GM19438 (cell line): ENCODE measurements at regions not wholly inside any gene's neighbourhood (a gene's known extent, or its start where the extent isn't known, plus 50 kb on each side); places are given as distances from the start of the nearest gene placed in this dataset.

Source experiments
- ATAC-seq: cut with Tn5 transposase; IDR thresholded peaks from one replicate; pipeline ENCODE4 v1.9.1; 2021; ENCODE audit warnings: low read depth; ENCODE audit not compliant: unreplicated experiment

DNA sequence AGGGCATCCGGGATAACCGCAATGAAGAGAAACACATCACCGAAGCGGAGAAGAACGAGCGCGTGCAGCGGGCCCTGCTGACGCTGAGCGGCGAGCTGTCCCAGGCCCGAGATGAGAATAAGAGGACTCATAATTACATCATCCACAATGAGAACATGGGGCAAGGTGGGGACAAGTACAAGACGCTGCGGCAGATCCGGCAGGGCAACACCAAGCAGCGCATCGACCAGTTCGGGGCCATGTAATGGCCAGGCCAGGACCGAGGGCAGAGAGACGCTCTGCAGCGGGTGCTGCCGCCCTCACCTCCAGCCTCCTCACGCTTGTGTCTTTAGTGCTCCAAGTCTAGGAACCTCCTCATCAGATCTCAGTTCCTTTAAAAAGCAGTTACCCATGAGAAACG, 863.7 kb upstream of the ALCAM start:
- no peak for ATAC-seq

DNA sequence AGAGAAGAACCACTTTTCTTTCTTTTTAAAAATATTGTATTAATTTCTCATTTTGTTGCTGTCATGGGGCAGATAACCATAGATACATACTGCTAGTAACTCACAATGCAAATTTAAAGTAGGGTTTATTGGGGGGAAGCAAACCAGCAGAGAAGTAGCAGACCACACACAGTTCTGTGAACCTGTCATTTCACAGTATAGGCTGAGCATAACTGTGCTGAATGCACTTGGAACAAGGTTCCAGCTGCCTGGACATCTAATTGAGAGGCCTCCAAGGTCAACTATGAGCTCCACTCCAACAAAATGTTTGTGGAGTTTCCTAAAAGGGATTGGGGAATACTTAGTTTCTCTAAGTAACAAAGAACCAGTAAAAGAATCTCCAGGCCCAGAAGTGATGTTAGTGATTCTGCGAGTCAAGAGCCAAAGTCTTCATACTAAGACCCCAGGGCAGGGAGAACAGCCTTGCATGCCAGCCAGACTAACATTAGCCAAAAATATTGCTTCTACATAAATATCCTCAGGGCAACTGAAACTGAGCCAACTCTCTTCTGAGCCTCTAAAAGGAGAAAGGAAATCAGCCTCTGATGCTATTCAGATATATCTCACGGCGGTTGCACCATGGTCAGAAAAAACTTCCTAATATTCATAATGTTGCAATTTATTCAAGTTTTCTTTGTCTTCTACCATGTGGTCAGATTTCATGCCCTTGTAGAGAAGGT, 856.4 kb upstream of the ALCAM start:
- ATAC-seq, result no peak

DNA sequence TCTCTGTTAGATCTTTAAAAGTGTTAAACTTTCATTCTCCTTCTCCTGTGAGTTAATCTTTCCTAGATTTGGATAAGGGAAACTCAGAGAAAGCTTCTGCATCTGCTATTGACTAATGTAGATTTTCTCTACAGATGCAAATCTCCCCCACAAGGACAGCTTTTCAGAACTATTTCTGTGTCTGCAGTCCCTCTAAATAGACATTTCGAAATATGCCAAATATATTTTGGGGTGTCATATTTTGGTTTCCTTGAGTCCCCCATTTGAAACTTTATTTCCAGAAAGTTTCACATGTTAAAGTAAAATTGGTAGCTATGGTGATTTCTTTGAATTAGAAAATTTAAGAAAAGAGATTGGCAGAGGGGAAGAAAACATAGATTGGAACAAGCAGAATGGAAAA, 852.3 kb upstream of the ALCAM start:
- ATAC-seq, result no peak

DNA sequence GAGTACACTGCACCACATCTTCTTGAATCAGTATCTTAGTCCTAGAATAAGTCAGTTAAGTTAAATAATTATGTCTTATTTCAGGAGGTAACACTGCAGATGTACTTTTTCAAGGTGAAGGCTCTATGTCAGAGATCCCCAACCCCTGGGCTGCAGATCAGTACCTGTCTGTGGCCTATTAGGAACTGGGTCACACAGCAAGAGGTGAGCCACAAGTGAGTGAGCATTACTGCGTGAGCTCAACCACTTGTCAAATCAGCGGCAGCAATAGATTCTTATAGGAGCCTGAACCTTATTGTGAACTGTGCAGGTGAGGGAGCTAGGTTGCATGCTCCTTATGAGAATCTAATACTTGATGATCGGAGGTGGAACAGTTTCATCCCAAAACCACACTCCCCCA, 851.9 kb upstream of the ALCAM start:
- no peak for ATAC-seq

DNA sequence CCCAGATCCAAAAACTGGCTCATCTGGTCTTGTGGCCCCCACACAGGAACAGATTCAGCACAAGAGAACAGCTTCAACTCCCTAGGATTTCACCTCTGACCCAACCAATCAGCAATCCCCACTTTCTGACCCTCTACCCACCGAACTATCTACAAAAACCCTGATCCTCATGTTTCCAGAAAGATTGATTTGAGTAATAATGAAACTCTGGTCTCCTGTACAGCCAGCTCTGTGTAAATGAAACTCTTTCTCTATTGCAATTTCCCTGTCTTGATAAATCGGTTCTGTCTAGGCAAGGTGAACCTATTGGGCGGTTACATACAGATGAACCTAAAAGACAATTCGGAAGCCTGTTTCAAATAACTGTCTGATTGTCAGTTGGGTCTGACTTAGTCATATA, 847.6 kb upstream of the ALCAM start:
- ATAC-seq, result peak; percentile 20

DNA sequence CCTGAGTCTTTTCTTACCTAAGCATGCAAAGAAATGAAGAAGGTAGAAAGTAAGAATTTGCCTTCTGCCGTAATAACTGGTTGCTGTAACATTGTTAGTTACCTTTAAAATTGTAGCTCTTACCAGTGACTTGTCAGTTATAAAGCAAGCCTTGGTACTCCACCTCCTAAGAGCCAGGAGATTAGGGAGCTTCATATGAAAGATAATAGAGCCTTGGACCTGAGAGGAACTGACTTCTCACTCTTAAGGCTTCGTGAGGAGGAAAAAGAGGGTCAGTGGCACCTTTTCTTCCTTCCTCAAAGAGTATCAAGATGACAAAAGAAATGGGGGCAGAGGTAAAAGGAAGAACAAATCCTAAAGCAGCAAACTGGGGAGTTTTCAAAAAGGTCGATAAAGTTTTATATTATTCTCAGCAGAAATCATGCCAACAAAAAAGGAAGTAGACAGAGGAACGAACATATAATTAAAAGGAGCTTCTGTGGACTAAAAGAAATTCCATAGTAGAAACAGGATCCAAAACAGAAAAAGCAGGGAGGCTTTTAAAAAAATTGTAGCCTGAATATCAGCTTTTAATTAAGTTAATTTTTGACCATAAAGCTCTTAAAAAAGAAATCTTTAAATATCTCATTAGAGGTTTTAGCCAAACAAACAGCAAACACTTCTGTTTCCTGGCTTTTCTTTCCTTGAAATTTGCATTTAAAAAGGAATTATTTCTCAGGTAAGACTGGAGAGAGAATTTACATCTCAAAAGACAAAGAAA, 847.1 kb upstream of the ALCAM start:
- no peak for ATAC-seq

DNA sequence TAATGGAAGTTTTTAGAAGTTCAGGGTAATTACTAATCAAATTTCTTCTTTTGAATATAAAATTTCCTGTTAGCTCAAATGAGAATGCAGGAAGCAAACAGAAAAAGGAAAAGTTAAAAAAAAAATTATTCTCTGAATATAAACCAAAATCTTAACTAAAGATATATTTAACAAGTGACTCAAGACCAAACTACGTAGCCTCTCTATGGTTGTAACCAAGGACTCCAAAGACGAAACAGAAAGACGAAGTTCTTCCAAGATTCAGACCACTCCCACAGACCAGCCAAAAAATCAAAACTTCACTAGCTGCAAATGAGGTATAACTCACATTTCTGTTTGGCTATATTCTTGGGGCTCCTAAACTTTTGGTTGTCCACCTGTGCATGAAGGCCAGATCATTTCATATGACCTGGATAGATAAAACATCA, 846.5 kb upstream of the ALCAM start:
- peak; percentile 31 for ATAC-seq

DNA sequence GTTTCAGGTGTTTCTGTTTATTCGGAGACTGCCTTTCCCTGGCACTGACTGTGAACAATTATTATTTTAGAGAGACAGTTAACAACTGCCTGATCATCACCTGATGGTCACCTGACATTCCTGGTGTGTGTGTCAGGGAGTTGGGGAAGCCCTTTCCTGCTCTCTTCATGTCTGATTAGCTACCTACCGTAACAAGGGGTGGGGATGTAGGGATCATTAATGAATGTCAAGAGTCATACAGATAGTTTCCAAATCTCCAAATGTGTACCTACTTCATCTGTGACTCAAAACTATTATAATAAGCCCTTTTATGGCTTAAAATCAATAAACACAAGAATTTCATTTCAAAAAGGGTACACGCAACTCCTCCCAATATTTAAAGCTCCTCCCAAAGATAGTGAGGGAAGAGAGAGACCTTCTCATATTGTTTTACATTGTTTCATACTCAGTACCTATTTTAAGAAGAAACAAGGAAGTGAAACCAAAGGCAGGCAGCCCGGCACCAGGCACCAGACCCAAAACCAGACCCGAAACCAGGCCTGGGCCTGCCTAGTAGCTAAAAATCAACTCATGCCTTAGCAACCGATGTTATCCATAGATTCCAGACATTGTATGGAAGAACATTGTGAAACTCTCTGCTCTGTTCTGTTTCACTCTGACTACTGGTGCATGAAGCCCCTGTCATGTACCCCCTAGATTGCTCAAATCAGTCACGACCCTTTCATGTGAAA, 844.9 kb upstream of the ALCAM start:
- peak; percentile 49 for ATAC-seq

DNA sequence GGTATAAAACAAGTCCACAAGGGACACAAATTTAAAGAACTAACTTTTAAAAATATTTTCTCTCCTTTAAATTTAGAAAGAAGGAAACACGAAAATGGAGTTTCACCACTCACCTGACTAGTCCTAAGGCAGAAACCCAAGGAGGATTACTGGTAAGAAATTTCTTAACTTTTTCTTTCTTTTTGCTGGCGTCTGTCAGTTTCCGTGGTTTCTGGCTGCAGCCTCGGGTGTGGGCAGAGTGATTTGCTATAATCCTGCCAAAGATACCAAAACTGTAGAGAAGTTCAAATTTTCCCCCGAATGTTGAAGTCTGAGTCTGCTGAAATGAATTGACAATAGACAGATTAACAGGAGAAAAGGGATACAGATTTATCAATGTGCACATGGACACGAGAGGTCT, 843.6 kb upstream of the ALCAM start:
- no peak for ATAC-seq

DNA sequence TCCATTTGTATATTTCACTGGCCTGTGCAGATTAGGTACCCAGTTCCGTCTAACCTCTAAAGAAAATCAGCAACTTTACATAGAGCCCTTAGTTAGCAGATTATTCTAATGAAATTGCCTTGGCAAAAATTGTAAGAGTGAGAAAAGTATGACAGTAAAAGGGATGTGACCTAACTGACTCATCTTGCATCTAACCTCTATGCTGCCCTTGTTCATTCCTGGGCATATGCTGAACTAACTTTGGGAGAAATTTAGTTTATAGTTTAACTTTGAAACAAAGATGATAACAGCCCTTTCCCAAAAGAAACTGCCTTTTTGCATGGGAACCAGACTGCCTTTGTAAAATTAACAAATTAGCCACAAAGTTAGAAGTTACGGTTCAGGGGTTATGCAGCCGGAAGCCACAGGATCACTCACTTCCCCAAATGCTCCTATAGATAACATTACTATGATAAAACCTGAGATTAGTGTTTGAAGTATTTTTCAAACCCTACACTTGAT, 839.8 kb upstream of the ALCAM start:
- peak; percentile 73 for ATAC-seq

DNA sequence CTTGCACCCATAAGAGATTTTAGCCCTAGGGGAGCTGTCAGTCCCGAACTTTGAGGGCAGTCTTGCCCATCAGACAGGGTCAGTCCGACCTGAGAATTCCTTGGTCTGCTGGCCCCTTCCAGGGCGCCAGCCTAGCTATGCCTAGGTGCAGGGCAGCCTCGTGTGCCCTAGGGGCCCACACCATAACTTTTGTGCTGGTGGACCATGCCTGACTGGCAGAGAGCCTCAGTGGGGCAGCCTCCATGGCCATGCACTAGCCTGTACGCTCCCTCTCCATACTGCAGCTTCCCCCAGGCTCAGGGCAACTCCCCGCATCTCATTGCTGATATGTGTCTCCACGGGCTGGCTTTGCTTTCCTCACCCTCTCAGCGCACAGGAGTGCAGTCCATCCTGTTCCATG, 835.8 kb upstream of the ALCAM start:
- ATAC-seq, result no peak

DNA sequence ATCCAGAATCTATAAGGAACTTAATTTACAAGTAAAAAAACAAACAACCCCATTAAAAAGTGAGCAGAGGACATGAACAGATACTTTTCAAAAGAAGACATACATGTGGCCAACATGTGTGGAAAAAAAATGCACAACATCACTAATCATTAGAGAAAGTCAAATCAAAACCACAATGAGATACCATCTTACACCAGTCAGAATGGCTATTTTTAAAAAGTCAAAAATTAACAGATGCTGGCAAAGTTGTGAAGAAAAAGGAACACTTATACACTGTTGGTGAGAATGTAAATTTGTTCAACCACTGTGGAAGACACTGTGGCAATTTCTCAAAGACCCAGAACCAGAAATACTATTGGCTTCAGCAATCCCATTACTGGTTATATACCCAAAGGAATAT, 830.0 kb upstream of the ALCAM start:
- ATAC-seq, result no peak

DNA sequence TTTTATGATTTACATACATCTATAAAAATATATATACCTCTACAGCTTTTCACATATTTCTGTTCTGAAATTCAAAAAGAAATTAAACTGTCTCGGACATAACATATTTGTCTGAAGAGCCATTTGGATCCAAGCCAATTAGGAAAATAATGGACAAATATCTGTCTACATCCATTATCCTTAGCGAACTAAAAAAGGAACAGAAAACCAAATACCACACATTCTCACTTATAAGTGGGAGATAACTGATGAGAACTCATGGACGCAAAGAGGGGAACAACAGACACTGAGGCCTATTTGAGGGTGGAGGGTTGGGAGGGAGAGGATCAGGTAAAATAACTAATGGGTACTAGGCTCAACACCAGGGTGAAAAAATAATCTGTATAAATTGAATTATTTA, 829.4 kb upstream of the ALCAM start:
- ATAC-seq, result no peak

DNA sequence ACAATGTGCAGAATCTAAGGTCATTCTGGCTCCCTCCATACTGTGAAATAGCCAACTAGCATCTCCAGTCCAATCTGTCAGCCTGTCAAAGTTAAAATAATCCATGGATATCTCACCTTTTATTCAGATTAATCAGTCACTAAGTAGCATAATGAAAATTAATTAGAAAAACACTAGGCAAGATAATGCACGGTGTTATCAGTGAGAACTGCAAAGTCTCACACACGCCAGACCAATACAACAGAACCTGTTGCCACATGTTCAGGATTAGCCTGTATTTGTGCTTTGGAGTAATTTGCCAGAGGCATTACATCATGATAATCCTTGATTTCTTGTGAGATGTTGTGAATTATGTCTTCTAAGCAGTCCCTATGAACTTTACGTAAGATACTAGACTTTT, 820.4 kb upstream of the ALCAM start:
- no peak for ATAC-seq

DNA sequence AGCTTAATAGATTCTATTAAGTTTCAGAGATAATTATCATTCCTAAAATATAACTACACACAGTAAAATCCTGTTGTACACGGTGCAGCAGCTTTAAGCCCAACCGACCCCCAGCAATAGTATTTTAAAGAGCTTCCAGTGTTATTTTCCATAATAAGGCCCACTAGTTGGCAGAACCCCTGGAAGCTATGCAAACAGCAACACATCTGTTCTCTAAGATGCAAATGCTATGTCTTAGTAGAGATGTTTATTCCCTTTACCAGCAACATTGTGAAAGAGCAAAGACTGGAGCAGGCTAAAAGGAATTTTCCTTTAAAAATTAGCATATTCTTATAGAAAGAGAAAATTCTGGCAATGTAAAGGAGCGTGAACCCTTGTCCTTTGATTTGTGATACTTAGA, 819.7 kb upstream of the ALCAM start:
- ATAC-seq, result no peak

DNA sequence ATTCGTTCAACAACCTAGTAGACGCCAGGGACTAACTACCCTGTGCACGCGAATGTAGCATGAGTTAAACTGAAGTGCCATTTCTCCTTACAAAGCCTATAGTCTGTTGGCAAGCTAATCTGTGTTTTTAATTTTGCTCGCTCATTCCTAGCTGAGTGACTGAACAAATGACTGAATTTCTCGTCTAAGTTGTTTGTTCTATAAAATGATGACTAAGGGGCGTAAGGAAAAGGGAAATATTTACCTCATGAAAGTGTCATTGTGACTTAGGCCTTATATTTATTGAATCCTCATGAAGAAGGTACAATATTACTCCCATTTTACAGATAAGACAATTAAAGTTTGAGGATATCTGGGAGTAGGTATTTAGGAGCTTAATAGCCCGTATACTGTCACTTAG, 818.3 kb upstream of the ALCAM start:
- no peak for ATAC-seq

DNA sequence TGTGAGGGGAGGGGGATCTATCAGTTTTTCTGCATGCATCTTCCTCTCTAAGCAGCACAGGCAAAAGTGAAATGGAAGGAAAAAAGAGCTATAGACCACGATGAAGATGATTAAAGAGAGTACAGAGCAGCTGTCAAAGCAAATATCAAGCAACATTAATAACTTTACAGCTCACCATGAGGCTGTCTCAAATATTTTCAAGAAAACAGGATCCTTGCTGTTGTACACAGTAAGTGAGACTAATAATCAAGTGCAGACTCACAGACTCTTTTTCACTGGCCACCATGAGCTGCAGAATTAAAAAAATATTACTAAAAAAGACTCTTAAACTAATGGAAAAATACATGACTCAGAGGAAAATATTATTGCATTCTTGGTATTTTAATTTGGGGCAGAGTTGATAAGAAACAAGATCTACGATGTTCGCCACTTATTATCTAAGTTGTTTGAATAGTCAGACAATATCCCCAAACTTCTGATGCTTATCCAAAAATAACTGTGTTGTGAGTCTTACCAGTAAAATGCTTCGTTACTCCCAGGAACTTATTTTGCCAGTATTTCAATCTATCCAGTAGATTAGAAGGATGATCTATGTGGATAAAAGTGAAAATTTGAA, 817.5 kb upstream of the ALCAM start:
- no peak for ATAC-seq

DNA sequence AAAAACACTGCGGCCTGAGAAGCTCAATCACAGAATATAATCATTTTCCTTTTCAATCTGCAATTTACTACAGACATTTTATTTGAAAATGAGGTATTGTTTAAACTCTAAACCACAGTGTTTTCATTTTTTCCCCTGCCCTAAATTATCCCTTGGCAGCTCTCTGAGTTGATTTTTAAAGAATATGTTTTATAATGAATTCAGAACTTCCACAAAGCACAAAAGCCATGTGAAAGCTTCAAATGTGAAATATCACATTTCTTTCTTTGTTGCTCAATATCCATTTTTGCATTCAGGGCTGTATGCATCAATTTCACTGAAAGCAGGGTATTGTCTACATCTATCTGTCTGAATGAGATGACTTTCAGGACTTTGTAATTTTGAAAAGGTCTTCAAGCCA, 813.6 kb upstream of the ALCAM start:
- no peak for ATAC-seq

DNA sequence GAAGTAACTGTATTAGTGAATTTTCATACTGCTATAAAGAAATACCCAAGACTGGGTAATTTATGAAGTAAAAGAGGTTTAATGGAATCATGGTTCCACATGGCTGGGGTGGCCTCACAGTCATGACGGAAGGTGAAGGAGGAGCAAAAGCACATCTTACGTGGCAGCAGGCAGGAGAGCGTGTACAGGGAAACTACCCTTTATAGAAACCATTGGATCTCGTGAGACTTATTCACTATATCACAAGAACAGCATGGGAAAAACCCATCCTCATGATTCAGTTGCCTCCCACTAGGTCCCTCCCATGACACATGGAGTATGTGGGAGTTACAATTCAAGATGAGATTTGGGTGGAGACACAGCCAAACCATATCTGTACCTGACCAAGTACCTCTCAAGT, 812.3 kb upstream of the ALCAM start:
- no peak for ATAC-seq

DNA sequence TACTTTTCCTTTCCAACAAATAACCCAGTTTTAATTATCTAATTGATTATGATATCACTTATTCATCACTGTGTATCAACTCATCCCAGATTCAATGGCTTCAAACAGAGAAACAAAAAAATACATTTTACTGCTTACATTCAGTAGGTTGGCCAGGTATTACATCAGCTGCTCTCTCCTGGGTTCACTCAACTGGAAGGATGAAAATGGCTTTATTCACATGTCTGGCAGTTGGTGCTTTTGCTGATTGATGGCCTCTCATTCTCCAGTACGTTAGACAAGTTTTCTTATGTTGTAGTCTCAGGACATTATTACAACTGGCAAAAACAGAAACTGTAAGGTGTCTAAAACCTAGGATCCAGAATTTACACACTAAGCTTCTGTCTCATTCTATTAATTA, 811.0 kb upstream of the ALCAM start:
- ATAC-seq, result no peak
